Bronchial epithelial cell (primary cell): ENCODE measurements at regions not wholly inside any gene's neighbourhood (a gene's known extent, or its start where the extent isn't known, plus 50 kb on each side); places are given as distances from the start of the nearest gene placed in this dataset.
"Not testable (repeated sequence)": the region's sequence is repeated elsewhere in the genome, so short reads cannot be mapped to it uniquely, and the experiment has no call there.

Experiments
- DNase-seq: peaks from one replicate; pipeline ENCODE4 v3.0.0-alpha.2; 2010; ENCODE audit warnings: low read depth
- FAIRE-seq: peaks from 2 replicates; lab custom pipeline; 2011; peaks lifted over from hg19 to GRCh38; lab: Jason Lieb, UNC
- H3K27me3 ChIP-seq: 2 replicates; pipeline ENCODE4 v1.5.1; 2011; ENCODE audit warnings: low read length; ENCODE audit not compliant: control insufficient read depth, insufficient read depth
- H3K36me3 ChIP-seq: 2 replicates; pipeline ENCODE4 v1.5.1; 2011; ENCODE audit warnings: low read length; ENCODE audit not compliant: control insufficient read depth, insufficient read depth
- H3K4me3 ChIP-seq: 2 replicates; pipeline ENCODE4 v1.5.1; 2011; ENCODE audit warnings: mild to moderate bottlenecking, low read depth, low read length, control low read depth
- TF ChIP-seq, protein P1 (sequence below): IDR thresholded peaks from 2 replicates; pipeline ENCODE4 v1.5.1; 2011; ENCODE audit warnings: mild to moderate bottlenecking, moderate library complexity, low read length, control low read depth, inconsistent platforms; ENCODE audit not compliant: insufficient read depth, severe bottlenecking

DNA sequence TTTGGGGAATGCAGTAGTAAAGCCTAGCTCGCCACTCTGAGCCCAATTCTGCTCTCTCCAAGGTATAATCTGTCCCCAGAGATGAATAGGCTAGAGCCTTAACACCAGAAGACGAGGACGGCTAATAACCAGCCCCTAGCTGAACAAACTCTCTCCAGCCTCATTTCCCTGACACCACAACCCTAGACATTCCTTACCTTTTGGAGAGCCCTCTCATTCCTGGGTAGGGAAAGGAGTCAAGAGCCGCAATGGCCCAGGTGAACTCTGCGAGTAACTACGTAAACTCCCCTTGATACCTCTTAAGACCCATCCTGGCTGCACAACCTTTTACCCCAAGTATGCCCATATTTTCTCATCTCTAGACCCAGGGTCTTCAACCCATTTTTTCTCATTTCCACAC lies 722.9 kb downstream of the BCL11A start:
- FAIRE-seq: no peak
- TF ChIP-seq, protein P1, sequence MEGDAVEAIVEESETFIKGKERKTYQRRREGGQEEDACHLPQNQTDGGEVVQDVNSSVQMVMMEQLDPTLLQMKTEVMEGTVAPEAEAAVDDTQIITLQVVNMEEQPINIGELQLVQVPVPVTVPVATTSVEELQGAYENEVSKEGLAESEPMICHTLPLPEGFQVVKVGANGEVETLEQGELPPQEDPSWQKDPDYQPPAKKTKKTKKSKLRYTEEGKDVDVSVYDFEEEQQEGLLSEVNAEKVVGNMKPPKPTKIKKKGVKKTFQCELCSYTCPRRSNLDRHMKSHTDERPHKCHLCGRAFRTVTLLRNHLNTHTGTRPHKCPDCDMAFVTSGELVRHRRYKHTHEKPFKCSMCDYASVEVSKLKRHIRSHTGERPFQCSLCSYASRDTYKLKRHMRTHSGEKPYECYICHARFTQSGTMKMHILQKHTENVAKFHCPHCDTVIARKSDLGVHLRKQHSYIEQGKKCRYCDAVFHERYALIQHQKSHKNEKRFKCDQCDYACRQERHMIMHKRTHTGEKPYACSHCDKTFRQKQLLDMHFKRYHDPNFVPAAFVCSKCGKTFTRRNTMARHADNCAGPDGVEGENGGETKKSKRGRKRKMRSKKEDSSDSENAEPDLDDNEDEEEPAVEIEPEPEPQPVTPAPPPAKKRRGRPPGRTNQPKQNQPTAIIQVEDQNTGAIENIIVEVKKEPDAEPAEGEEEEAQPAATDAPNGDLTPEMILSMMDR: no peak
- H3K4me3 ChIP-seq: no peak overlapping the region
- no peaks in the 10 kb centered on the region for H3K27me3 ChIP-seq
- H3K36me3 ChIP-seq: no peaks in the 10 kb centered on the region
- no peak for DNase-seq

DNA sequence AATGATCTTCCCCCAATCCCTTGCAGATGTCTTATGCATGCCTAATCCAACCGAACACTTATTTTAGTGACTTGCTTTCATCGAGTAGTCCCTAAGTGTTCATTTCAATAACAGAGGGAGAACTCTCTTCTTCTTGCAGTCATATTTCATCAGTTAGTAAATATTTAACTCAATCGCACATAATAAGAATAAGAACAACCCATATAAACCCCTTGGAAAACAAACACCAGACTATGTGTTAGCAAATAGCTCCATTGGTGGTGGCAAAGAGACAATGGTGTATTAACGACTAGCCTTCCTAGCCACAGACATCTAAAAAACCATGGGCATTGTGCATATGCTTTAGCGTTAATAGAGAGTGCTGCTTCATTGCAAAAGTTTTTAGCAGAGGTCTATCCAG lies 725.8 kb downstream of the BCL11A start:
- no peaks in the 10 kb centered on the region for H3K36me3 ChIP-seq
- H3K4me3 ChIP-seq: no peak overlapping the region
- TF ChIP-seq, protein P1: no peak
- no peaks in the 10 kb centered on the region for H3K27me3 ChIP-seq
- no peak for DNase-seq
- no peak for FAIRE-seq

DNA sequence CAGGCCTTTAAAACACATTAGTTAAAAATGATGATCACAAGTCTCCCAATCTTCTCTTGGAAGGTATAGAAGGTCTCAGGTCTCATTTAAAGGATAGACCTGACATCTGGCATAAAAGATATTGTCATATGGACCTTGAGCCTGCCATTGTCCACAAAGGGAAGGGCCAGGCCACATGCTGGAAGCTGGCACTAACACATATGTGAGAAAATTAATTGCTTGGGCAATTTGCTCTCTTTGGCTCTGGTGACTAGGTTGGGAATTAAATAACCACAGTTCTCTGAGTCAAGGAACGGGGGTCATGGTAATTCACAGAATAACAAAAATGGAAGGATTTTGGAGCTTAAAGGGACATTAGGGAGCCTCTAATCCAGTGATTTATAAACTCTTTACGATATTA lies 727.3 kb downstream of the BCL11A start:
- H3K27me3 ChIP-seq: no peaks in the 10 kb centered on the region
- DNase-seq (no peak), FAIRE-seq (no peak)
- no peaks in the 10 kb centered on the region for H3K36me3 ChIP-seq
- no peak overlapping the region for H3K4me3 ChIP-seq
- TF ChIP-seq, protein P1: no peak

DNA sequence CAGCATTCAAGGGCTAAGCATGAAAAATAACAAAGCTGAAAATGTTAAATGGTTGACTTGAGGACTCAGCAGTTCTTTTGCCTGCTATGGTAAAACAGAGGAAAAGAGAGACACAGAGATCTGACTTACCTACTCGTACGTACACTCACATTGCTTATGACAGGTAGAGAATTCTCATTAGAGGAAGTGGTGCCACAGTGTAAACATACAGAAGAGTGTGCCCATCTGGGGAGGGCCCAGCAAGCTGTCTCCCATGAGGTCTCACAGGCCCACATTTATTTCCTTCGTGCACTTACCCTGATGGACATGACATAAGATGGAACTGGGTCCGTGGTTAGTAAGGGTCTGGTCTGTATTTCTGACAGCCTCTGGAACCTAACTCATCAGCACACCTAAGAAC lies 729.1 kb downstream of the BCL11A start:
- Histone ChIP-seq H3K36me3 (no peaks in the 10 kb centered on the region), H3K27me3 (no peaks in the 10 kb centered on the region), H3K4me3 (no peak overlapping the region)
- FAIRE-seq (no peak), DNase-seq (no peak)
- TF ChIP-seq, protein P1: no peak

DNA sequence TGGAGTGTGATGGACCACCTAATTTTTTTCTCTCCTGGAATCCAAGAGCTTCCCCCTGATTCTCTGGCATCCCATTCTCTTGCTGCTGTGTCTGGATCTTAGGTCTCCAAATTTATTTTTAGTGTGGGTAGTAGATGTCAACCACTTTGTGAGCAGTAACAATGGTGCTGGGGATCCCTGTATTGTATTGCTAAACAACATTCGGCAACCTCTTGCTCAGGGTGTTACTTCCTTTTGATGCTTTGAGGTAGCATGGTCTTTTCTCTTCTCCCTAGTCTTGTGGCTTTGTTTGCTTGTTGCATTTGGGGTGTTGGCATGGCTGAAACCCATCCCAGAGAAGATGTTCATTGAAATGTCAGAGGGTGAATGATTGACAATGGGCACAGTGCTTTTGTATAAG lies 737.4 kb downstream of the BCL11A start:
- no peaks in the 10 kb centered on the region for H3K36me3 ChIP-seq
- TF ChIP-seq, protein P1: no peak
- DNase-seq (no peak), FAIRE-seq (no peak)
- H3K4me3 ChIP-seq: no peak overlapping the region
- H3K27me3 ChIP-seq: no peaks in the 10 kb centered on the region

DNA sequence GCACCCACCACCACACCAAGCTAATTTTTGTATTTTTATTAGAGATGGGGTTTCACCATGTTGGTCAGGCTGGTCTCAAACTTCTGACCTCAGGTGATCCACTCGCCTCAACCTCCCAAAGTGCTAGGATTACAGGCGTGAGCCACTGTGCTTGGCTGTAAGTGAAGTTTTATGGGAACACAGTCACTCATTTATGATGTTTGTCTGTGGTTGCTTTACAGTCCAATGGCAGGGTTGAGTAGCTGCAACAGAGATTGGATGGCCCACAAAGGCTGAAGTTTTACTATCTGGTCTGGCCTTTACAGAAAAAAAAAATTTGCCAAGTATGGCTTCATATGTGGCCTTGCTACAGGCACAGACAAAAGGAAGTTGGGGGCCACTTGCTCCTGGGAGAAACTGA lies 743.2 kb downstream of the BCL11A start:
- not testable (repeated sequence) for H3K4me3 ChIP-seq, FAIRE-seq, DNase-seq, H3K36me3 ChIP-seq, H3K27me3 ChIP-seq
